ENCODE measurements at regions not wholly inside any gene's neighbourhood (a gene's known extent, or its start where the extent isn't known, plus 50 kb on each side); places are given as distances from the start of the nearest gene placed in this dataset.

GRCh38 chr13:103931885-103932284, 865.7 kb upstream of the SLC10A2 start:
- TF ChIP-seq RAD21 (IDR thresholded peaks at IDR 0.05; ENCODE audit: low read depth) (no peak), CTCF (IDR thresholded peaks at IDR 0.05 in 2 of 3, conservative IDR thresholded peaks at IDR 0.05 in 1 of 3; ENCODE audit: borderline replicate concordance in 1 of 3, insufficient read depth in 1 of 3, low read depth in 2 of 3, low read length in 2 of 3) (no peak), POLR2AphosphoS5 (IDR thresholded peaks at IDR 0.05; ENCODE audit: low read depth, low read length) (no peak), EZH2phosphoT487 (IDR thresholded peaks at IDR 0.05; ENCODE audit: borderline replicate concordance) (no peak), POLR2A (IDR thresholded peaks at IDR 0.05; ENCODE audit: borderline replicate concordance, extremely low read depth, insufficient read depth, insufficient read length) (no peak), TCF7L2 (IDR thresholded peaks at IDR 0.05; ENCODE audit: borderline replicate concordance, extremely low read depth, insufficient read depth, insufficient read length) (no peak), EZH2 (IDR thresholded peaks at IDR 0.05) (no peak), MAX (IDR thresholded peaks at IDR 0.05) (no peak), ATF3 (IDR thresholded peaks at IDR 0.05) (no peak), SRF (IDR thresholded peaks at IDR 0.05; ENCODE audit: low read depth) (no peak), SP1 (IDR thresholded peaks at IDR 0.05; ENCODE audit: low read depth) (no peak), ZNF274 (IDR thresholded peaks at IDR 0.05; ENCODE audit: low read depth, low read length) (no peak)

Measured in HCT116 (cell line).